ENCODE measurements at regions not wholly inside any gene's neighbourhood (a gene's known extent, or its start where the extent isn't known, plus 50 kb on each side); places are given as distances from the start of the nearest gene placed in this dataset.

DNA sequence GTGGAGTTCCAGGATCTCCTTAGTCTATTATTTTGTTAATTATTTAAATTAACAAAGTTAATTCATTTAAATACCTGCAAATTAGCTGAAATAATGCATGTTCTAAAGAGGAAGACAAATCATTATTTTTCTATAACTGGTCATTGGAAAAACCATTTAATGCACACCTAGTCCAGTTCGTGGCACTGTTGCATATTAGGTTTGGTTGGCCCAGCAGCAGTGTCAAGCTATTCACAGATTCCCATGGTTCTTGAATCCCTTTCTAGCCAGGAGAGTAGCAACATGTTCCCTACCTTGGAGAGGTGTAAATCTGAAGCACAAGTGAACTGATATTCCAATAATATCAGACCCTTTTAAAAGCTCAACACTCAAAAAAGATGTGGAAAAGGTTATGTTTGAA lies 155.2 kb downstream of the TMEM161B start:
- H3K4me3 ChIP-seq = no peak overlapping the region
- intact Hi-C loops (cut with DNase I) = no loop called here
- H3K9me3 ChIP-seq = no peaks in the 10 kb centered on the region
- DNase-seq = no peak
- TF ChIP-seq CTCF (IDR thresholded peaks at IDR 0.05) (no peak), EP300 (IDR thresholded peaks at IDR 0.05) (no peak), POLR2AphosphoS5 (IDR thresholded peaks at IDR 0.05) (no peak), POLR2A (IDR thresholded peaks at IDR 0.05) (no peak)
- H3K36me3 ChIP-seq = no peaks in the 10 kb centered on the region
- no peak overlapping the region for H3K27ac ChIP-seq
- no peaks in the 10 kb centered on the region for H3K4me1 ChIP-seq
- no peaks in the 10 kb centered on the region for H3K27me3 ChIP-seq
- WGBS, 2 donors = 62 to 72% methylated on average over 1 of the region's 1 CpG

- no peaks in the 10 kb centered on the region for H3K27me3 ChIP-seq
- 84 to 90% methylated on average over 5 of the region's 5 CpGs for WGBS, 2 donors
Measured at GRCh38 chr5:88109818-88110217, 158.8 kb downstream of the TMEM161B start.

DNA sequence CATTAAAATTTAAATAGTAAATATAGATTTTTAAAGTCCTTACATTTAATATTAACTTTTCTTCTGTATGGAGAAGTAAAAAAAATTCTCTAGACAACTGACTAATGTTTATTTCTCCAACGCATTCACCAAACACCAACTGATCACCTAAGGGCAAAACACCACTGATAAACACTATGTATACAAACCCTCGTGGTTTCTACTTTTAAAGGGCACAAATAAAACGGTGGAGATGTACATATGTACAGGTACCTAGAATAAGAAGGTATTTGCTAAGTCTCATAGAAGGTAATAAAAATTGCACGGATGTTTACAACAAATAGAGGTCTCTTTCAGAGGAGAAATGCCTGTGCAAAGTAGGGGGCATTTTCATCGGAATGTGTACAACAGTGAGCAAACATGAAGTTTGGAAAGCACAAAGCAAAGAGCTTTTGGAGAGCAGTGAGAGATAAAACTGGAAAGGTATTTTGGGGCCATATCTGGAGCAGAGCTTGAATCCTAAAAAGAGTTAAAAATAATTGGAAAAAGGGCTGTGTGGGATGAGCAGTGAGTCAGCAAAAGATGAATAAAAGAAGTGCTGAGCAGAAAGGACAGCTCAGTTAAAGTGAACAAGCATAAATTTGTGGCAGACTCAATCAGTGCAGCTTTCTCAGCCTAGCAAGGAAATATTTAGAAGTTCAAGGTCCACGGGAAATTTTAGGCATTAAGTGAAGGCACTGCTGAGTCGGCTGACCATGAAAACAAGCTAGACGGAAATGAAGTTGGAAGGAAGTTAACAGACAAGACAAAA lies 160.0 kb downstream of the TMEM161B start:
- WGBS, 2 donors = 23 to 58% methylated on average over 8 of the region's 8 CpGs
- Histone ChIP-seq H3K9me3 (no peaks in the 10 kb centered on the region), H3K36me3 (no peaks in the 10 kb centered on the region), H3K27me3 (no peaks in the 10 kb centered on the region), H3K4me3 (no peak overlapping the region), H3K27ac (no peak overlapping the region), H3K4me1 (no peaks in the 10 kb centered on the region)
- intact Hi-C loops (cut with DNase I) = no loop called here
- no peak for DNase-seq
- TF ChIP-seq POLR2A (IDR thresholded peaks at IDR 0.05) = no peak
- TF ChIP-seq CTCF (IDR thresholded peaks at IDR 0.05) = no peak

More at GRCh38 chr5:88109818-88110217, 158.8 kb downstream of the TMEM161B start:
- DNase-seq = no peak
- Histone ChIP-seq H3K27ac (no peak overlapping the region), H3K9me3 (no peaks in the 10 kb centered on the region), H3K4me3 (no peak overlapping the region), H3K4me1 (no peaks in the 10 kb centered on the region), H3K36me3 (no peaks in the 10 kb centered on the region)
- intact Hi-C loops (cut with DNase I) = no loop called here
- no peak for TF ChIP-seq POLR2AphosphoS5 (IDR thresholded peaks at IDR 0.05)
- no peak for TF ChIP-seq CTCF (IDR thresholded peaks at IDR 0.05)
- TF ChIP-seq POLR2A (IDR thresholded peaks at IDR 0.05) = no peak
- TF ChIP-seq EP300 (IDR thresholded peaks at IDR 0.05) = no peak

GRCh38 chr5:88094906-88095496 lies 173.6 kb downstream of the TMEM161B start:
- TF ChIP-seq CTCF (IDR thresholded peaks at IDR 0.05) (no peak), POLR2AphosphoS5 (IDR thresholded peaks at IDR 0.05) (no peak), EP300 (IDR thresholded peaks at IDR 0.05) (no peak), POLR2A (IDR thresholded peaks at IDR 0.05) (no peak)
- Histone ChIP-seq H3K27ac (no peak overlapping the region), H3K9me3 (no peaks in the 10 kb centered on the region), H3K27me3 (no peaks in the 10 kb centered on the region), H3K36me3 (no peaks in the 10 kb centered on the region), H3K4me1 (no peaks in the 10 kb centered on the region), H3K4me3 (no peak overlapping the region)
- WGBS, 2 donors = 56 to 61% methylated on average over 2 of the region's 2 CpGs
- intact Hi-C loops (cut with DNase I) = no loop called here
- DNase-seq = no peak

Data from sigmoid colon (tissue), 6 donors.